ENCODE measurements at regions not wholly inside any gene's neighbourhood (a gene's known extent, or its start where the extent isn't known, plus 50 kb on each side); places are given as distances from the start of the nearest gene placed in this dataset.

DNA sequence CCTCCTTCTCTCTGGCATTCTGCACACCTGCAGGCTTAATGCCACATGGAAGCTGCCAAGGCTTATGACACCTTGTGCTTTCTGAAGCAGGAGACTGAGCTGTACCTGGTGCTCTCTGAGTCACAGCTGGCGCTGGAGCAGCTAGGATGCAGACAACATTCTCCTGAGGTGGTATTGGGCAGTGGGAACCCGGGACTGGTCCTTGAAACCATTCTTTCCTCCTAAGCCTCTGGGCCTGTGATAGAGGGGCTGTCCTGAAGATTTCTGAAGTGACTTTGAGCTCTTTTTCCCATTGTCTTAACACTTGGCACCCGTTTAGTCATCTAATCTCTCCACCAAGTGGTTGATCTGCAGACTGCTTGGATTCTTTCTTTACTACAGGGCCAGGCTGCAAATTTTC, 508.4 kb downstream of the TFEC start:
- Histone ChIP-seq H2AFZ (ENCODE audit: low read depth, low read length) (no peak overlapping the region), H3K9me1 (ENCODE audit: control insufficient read depth, insufficient read depth, low read length) (no peaks in the 10 kb centered on the region), H3K36me3 (ENCODE audit: control insufficient read depth, insufficient read depth, low read length) (no peaks in the 10 kb centered on the region), H3K4me1 (replicated peaks in 1 of 2; ENCODE audit: control insufficient read depth in 2 of 2, insufficient read depth in 2 of 2, low read length in 2 of 2) (no peaks in the 10 kb centered on the region), H3K27ac (ENCODE audit: extremely low read depth, low read depth, low read length) (no peak overlapping the region), H3K9ac (ENCODE audit: insufficient read depth in 1 of 2, low read depth in 2 of 2, low read length in 2 of 2) (no peak overlapping the region), H3K4me3 (no peak overlapping the region), H4K20me1 (replicated peaks; ENCODE audit: control insufficient read depth, insufficient read depth, low read length) (no peaks in the 10 kb centered on the region), H3K9me3 (replicated peaks; ENCODE audit: control insufficient read depth, insufficient read depth, low read depth, low read length) (no peaks in the 10 kb centered on the region; the same call in none of the 2 replicates), H3K4me2 (ENCODE audit: insufficient read depth, low read length) (no peak overlapping the region), H3K79me2 (ENCODE audit: control insufficient read depth, insufficient read depth, low read length) (no peaks in the 10 kb centered on the region), H3K27me3 (ENCODE audit: control insufficient read depth in 2 of 2, insufficient read depth in 2 of 2, low read length in 2 of 2) (no peaks in the 10 kb centered on the region)
- CTCF ChIA-PET (ENCODE audit: low intra/inter-chr PET ratio), result no interaction called here
- BruUV-seq (replicated peaks), result no TSS peak
- no peak for TF ChIP-seq RNF2 (IDR thresholded peaks at IDR 0.05)
- peak; percentile 67 for TF ChIP-seq ZFP36 (IDR thresholded peaks at IDR 0.05; ENCODE audit: low read depth, low read length, partially characterized antibody)
- TF ChIP-seq RB1 (IDR thresholded peaks at IDR 0.05; ENCODE audit: low read depth), result no peak
- ATAC-seq, result no peak
- no peak for DNase-seq (ENCODE audit: extremely low read depth in 1 of 4, low spot score in 3 of 4)
- FAIRE-seq, result no peak
- POLR2A ChIA-PET, result no interaction called here
- 0% methylated on average over 3 of the region's 3 CpGs for WGBS (ENCODE audit: insufficient coverage, low coverage, missing lambda C conversion rate)
- in situ Hi-C loops (cut with MboI) (no loop called here), intact Hi-C loops (cut with micrococcal nuclease) (no loop called here)

DNA sequence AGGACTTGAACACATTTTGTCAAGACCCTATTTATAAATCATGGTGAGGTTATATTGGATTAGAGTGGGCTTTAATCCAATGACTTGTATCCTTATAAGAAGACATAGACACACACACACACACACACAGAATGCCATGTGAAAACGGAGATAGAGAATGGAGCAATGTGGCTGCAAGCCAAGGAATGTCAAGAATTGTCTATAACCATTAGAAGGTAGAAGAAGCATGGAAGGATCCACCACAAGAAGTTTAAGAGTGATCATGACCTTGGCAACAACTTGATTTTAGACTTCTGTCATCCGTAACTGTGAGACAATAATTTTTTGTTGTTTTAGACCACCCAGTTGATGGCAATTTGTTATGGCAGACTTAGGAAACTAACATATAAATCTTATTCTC, 514.2 kb downstream of the TFEC start:
- no peaks in the 10 kb centered on the region for H3K79me2 ChIP-seq (ENCODE audit: control insufficient read depth, insufficient read depth, low read length)
- H2AFZ ChIP-seq (ENCODE audit: low read depth, low read length), result no peak overlapping the region
- no peaks in the 10 kb centered on the region for H3K27me3 ChIP-seq (ENCODE audit: control insufficient read depth in 2 of 2, insufficient read depth in 2 of 2, low read length in 2 of 2)
- H3K27ac ChIP-seq (ENCODE audit: extremely low read depth, low read depth, low read length), result no peak overlapping the region
- no peaks in the 10 kb centered on the region for H3K9me1 ChIP-seq (ENCODE audit: control insufficient read depth, insufficient read depth, low read length)
- ChIA-PET POLR2A (no interaction called here), CTCF (ENCODE audit: low intra/inter-chr PET ratio) (no interaction called here)
- no peak overlapping the region for H3K9ac ChIP-seq (ENCODE audit: insufficient read depth in 1 of 2, low read depth in 2 of 2, low read length in 2 of 2)
- H4K20me1 ChIP-seq (replicated peaks; ENCODE audit: control insufficient read depth, insufficient read depth, low read length), result no peaks in the 10 kb centered on the region
- no peak for DNase-seq (ENCODE audit: extremely low read depth in 1 of 4, low spot score in 3 of 4)
- WGBS (ENCODE audit: insufficient coverage, low coverage, missing lambda C conversion rate), result 2% methylated on average over 2 of the region's 2 CpGs
- ATAC-seq, result no peak
- H3K4me2 ChIP-seq (ENCODE audit: insufficient read depth, low read length), result no peak overlapping the region
- in situ Hi-C loops (cut with MboI) (no loop called here), intact Hi-C loops (cut with micrococcal nuclease) (no loop called here)
- H3K4me3 ChIP-seq, result no peak overlapping the region
- H3K4me1 ChIP-seq (replicated peaks in 1 of 2; ENCODE audit: control insufficient read depth in 2 of 2, insufficient read depth in 2 of 2, low read length in 2 of 2), result no peaks in the 10 kb centered on the region
- no peak for FAIRE-seq
- BruUV-seq (replicated peaks), result no TSS peak
- H3K9me3 ChIP-seq (replicated peaks; ENCODE audit: control insufficient read depth, insufficient read depth, low read depth, low read length), result no peaks in the 10 kb centered on the region; the same call in 1 of the 2 replicates
- no peaks in the 10 kb centered on the region for H3K36me3 ChIP-seq (ENCODE audit: control insufficient read depth, insufficient read depth, low read length)
- TF ChIP-seq HDAC2 (IDR thresholded peaks at IDR 0.05) (no peak), TGIF2 (CRISPR knock-in tag; IDR thresholded peaks at IDR 0.05) (no peak), MBD2 (IDR thresholded peaks at IDR 0.05; ENCODE audit: borderline replicate concordance, low read depth) (no peak), BMI1 (IDR thresholded peaks at IDR 0.05; ENCODE audit: low read length) (no peak), ETV6 (IDR thresholded peaks at IDR 0.05; ENCODE audit: borderline replicate concordance in 1 of 2, low read depth in 2 of 2, low read length in 1 of 2) (no peak), ETV6 (CRISPR knock-in tag; IDR thresholded peaks at IDR 0.05; ENCODE audit: borderline replicate concordance) (no peak), ATF7 (IDR thresholded peaks at IDR 0.05) (no peak)
- TF ChIP-seq, protein P1, sequence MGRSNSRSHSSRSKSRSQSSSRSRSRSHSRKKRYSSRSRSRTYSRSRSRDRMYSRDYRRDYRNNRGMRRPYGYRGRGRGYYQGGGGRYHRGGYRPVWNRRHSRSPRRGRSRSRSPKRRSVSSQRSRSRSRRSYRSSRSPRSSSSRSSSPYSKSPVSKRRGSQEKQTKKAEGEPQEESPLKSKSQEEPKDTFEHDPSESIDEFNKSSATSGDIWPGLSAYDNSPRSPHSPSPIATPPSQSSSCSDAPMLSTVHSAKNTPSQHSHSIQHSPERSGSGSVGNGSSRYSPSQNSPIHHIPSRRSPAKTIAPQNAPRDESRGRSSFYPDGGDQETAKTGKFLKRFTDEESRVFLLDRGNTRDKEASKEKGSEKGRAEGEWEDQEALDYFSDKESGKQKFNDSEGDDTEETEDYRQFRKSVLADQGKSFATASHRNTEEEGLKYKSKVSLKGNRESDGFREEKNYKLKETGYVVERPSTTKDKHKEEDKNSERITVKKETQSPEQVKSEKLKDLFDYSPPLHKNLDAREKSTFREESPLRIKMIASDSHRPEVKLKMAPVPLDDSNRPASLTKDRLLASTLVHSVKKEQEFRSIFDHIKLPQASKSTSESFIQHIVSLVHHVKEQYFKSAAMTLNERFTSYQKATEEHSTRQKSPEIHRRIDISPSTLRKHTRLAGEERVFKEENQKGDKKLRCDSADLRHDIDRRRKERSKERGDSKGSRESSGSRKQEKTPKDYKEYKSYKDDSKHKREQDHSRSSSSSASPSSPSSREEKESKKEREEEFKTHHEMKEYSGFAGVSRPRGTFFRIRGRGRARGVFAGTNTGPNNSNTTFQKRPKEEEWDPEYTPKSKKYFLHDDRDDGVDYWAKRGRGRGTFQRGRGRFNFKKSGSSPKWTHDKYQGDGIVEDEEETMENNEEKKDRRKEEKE (IDR thresholded peaks at IDR 0.05; ENCODE audit: borderline replicate concordance in 1 of 2, control insufficient read depth in 1 of 2, low read depth in 2 of 2, low read length in 1 of 2), result no peak
- TF ChIP-seq, protein P2, sequence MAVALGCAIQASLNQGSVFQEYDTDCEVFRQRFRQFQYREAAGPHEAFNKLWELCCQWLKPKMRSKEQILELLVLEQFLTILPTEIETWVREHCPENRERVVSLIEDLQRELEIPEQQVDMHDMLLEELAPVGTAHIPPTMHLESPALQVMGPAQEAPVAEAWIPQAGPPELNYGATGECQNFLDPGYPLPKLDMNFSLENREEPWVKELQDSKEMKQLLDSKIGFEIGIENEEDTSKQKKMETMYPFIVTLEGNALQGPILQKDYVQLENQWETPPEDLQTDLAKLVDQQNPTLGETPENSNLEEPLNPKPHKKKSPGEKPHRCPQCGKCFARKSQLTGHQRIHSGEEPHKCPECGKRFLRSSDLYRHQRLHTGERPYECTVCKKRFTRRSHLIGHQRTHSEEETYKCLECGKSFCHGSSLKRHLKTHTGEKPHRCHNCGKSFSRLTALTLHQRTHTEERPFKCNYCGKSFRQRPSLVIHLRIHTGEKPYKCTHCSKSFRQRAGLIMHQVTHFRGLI (CRISPR knock-in tag; IDR thresholded peaks at IDR 0.05), result no peak
